GM12875 (cell line): ENCODE measurements at regions not wholly inside any gene's neighbourhood (a gene's known extent, or its start where the extent isn't known, plus 50 kb on each side); places are given as distances from the start of the nearest gene placed in this dataset.

ENCODE experiments used
- H3K4me3 ChIP-seq: one replicate; pipeline ENCODE4 v1.5.1; 2011; ENCODE audit warnings: low read depth, low read length, control low read depth
- TF ChIP-seq, protein P1 (sequence below): IDR thresholded peaks from 2 replicates; pipeline ENCODE4 v1.5.1; 2011; ENCODE audit warnings: low read depth, mild to moderate bottlenecking, control low read depth, inconsistent platforms, low read length, moderate library complexity, borderline replicate concordance; ENCODE audit not compliant: insufficient read depth

DNA sequence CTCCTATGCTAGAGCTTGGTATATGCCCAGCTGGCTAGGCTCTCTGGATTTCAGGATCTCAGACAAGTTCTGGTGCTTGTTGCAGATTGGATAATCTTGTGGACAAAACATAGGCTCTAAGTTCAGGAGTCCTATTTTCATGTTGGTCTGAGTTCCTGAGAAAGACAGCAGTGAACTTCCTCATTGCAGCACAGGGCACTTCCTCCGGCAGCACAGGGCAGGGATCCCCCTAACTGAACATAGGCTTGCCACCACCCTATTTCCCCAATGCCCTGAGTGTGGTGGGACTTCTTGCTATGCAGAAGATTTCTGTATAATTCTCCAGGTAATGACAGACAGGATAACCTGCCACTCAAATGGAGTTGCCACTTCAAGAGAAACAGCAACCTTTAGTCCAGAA is 220.1 kb downstream of the PIK3R1 start:
- H3K4me3 ChIP-seq, result no peak overlapping the region

DNA sequence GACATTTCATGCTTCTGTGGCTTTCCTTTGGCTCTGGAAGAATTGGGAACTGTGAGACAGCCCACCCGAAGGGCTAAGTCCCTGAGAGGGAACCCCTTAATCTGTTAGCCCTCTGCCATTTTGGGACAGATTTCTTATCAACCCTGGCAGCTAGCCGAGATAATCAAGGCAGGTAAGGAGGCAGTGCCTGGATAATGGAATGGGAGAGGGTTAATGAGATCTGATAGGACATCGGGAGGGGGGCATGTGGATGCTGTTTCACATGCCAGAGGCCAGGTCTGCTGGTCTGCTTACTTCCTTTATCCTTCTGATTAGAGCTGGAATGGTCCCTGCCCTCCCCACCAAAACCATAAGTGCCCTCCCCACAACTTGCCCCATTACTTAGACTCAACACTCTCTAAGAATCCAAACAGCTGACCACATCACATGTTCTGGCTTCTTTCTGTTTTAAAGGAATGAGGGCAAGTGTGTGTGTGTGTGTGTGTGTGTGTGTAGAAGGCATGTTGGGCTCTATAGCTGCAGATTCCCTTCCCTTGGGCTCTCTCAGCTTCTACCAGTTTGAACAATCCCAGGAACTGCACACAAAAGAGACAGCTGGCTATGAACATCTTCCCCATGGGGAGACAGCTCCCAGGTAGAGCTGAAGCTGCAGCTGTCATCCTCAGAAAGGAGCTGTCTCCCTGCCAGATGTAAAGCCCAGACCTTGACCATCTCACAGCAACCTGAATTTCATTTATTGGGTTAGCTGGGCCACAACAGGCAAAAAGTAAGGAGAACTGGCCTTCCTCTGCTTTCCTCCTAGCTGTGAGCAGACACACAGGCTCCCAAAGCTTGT is 221.3 kb downstream of the PIK3R1 start:
- TF ChIP-seq, protein P1, sequence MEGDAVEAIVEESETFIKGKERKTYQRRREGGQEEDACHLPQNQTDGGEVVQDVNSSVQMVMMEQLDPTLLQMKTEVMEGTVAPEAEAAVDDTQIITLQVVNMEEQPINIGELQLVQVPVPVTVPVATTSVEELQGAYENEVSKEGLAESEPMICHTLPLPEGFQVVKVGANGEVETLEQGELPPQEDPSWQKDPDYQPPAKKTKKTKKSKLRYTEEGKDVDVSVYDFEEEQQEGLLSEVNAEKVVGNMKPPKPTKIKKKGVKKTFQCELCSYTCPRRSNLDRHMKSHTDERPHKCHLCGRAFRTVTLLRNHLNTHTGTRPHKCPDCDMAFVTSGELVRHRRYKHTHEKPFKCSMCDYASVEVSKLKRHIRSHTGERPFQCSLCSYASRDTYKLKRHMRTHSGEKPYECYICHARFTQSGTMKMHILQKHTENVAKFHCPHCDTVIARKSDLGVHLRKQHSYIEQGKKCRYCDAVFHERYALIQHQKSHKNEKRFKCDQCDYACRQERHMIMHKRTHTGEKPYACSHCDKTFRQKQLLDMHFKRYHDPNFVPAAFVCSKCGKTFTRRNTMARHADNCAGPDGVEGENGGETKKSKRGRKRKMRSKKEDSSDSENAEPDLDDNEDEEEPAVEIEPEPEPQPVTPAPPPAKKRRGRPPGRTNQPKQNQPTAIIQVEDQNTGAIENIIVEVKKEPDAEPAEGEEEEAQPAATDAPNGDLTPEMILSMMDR, result no peak
- H3K4me3 ChIP-seq, result no peak overlapping the region

More for the DNA sequence above, 220.1 kb downstream of the PIK3R1 start:
- TF ChIP-seq, protein P1, result no peak

DNA sequence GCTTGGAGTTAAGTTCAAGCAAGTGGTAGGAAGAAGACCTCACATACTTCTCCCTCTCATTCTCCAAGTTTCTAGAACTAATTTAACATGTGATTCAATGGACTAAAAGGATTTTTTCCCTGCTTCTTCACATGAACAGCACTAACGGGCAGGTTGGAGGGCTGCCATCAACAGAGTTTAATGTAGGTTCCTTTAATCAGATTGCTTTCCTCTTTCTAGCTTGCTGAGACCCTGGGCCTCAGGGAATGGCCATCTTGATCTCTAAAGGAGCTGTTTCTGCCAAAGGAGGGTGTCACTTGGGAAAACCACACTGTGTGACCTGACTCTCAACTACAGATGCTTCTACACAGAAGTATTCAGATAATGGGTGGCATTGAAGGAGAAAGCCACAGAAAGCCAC is 223.3 kb downstream of the PIK3R1 start:
- TF ChIP-seq, protein P1, result no peak
- H3K4me3 ChIP-seq, result no peak overlapping the region

DNA sequence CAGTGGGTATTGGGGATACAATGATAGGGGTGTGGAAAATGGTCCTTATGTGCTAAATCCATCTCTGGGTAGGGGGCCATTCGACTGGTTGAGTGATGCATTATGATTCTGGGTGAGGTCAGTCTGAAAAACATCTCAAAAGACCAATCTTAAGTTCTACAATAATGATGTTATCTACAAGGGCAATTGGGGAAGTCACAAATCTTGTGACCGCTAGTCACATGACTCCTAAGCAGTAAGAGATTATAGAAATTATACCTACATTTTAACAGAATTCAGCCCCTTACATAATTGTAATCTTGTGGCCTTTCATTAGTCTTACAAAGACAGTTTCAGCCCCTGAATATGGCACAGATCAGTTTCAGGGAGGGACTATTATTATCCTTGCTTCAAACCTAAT is 224.7 kb downstream of the PIK3R1 start:
- H3K4me3 ChIP-seq, result no peak overlapping the region
- TF ChIP-seq, protein P1, result no peak

DNA sequence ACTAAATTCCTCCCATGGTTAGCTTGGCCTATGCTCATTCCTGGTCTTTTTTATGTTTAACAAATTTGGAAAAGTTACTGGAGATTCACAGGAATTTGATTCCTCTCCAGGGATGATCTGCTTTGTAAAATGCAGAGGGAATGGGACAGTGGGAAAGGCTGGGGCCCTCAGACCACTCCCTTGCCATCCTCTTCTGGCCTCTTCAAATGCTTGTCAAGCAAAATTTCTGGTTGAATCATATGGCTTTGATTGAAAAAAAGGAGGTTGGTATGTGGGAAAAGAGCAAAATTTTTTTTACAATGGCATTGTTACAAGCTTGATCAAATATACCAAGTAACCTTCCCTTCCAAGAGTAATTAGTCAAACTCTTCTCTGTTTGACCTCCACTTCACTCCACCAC is 225.1 kb downstream of the PIK3R1 start:
- TF ChIP-seq, protein P1, result no peak
- H3K4me3 ChIP-seq, result no peak overlapping the region

DNA sequence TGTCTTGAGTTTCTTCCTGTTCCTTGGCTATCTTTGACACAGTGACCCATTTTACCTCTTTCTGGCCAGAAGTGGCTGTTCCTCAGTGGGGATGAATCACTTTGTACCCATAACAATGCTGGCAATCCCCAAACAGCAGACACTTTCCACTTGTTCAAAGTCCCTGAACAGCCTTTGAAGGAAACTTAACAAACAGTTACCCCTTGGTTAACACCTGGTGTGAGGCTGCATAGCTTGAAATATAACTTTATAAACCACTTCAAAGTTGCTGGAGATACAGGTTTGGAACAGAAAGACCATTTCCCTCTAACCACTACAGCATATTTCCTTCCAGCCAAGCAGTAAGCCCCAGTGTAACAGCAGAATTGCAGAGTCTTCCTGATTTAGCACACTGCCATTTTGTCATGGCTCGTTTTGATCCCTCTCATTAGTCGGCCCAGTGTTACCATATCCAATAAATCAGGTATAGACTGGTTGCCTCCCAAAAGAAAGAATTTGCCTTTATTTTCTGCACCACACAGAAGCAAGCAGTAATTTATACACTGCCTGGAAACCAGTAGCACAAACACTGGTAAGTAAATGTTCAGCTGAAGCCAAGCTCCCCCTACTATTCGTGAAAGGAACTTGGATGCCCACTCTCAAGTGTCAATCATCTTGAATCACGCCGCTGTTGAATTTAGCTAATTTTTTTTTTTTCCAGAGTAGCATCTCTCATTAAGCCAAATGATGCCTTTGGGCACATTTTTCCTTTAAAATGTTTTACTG is 225.9 kb downstream of the PIK3R1 start:
- TF ChIP-seq, protein P1, result no peak
- no peak overlapping the region for H3K4me3 ChIP-seq

DNA sequence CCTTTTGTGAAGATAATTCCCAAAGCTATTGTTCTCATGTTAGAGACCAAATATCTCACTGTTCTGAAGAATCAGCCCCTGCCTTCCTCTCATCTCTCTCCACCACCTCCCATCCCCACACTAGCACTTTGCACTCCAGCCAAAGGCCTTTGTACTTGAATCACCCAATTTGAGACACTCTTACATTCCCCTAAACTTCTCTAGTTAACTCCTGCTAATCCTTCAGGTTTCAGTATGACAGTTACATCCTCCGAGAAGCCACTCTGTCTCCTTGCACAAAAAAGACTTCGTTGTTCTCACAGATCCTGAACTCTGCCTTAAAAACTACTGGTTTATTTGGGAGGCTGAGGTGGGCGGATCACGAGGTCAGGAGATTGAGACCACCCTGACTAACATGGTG is 227.5 kb downstream of the PIK3R1 start:
- TF ChIP-seq, protein P1, result no peak
- no peak overlapping the region for H3K4me3 ChIP-seq
